Gastrocnemius medialis (tissue), 4 donors: ENCODE measurements at regions not wholly inside any gene's neighbourhood (a gene's known extent, or its start where the extent isn't known, plus 50 kb on each side); places are given as distances from the start of the nearest gene placed in this dataset.
A peak's percentile ranks its signal among the peaks of the same experiment; 100 is the strongest.

Experiments used
- ATAC-seq, 2 donors: fragments of 150-250 bp; one replicate each; pipeline ENCODE4 v1.9.1; 2016
- DNase-seq, 2 donors: peaks; one replicate each; pipeline ENCODE4 v3.0.0-alpha.2; 2019
- H3K27ac ChIP-seq, 4 donors: fragments of 200-600 bp; sonication (generic); 1 replicate in 1 of 4; 2 replicates in 3 of 4; pipeline ENCODE4 v1.5.1; 2016 to 2018; ENCODE audit warnings: mild to moderate bottlenecking in 2 of 4, moderate library complexity in 1 of 4
- H3K27me3 ChIP-seq, 3 donors: fragments of 200-600 bp; sonication (generic) in 2 of 3; 1 replicate in 1 of 3; 2 replicates in 2 of 3; pipeline versions ENCODE4 v1.5.1 to v1.6.0; 2016 to 2019; ENCODE audit warnings: mild to moderate bottlenecking in 1 of 3, moderate library complexity in 1 of 3
- H3K36me3 ChIP-seq, 2 donors: fragments of 200-600 bp; sonication (generic) in 1 of 2; one replicate each; pipeline ENCODE4 v1.5.1; 2017 to 2018
- H3K4me1 ChIP-seq, 2 donors: fragments of 200-600 bp; sonication (generic) in 1 of 2; one replicate each; pipeline ENCODE4 v1.5.1; 2016 to 2017; ENCODE audit warnings: mild to moderate bottlenecking in 2 of 2
- H3K4me3 ChIP-seq, 4 donors: fragments of 200-600 bp; sonication (generic) in 3 of 4; 1 replicate in 1 of 4; 2 replicates in 3 of 4; pipeline ENCODE4 v1.5.1; 2016 to 2019; ENCODE audit warnings: mild to moderate bottlenecking in 2 of 4
- H3K9me3 ChIP-seq, 3 donors: fragments of 200-600 bp; sonication (generic) in 2 of 3; 1 replicate in 1 of 3; 2 replicates in 2 of 3; pipeline ENCODE4 v1.5.1; 2016 to 2019
- POLR2A ChIP-seq, 2 donors: fragments of 450-650 bp; IDR thresholded peaks; one replicate each; pipeline ENCODE4 v1.6.1; 2017; ENCODE audit warnings: antibody characterized with exemption in 2 of 2, mild to moderate bottlenecking in 2 of 2, moderate library complexity in 2 of 2
- in situ Hi-C, 4 donors: fragments of 200-750 bp; cut with MboI; loops; one replicate each; pipeline versions ENCODE4 v1.15.0 to v1.8.0; 2017; ENCODE audit warnings: low sequenced_read_pairs in 4 of 4
- intact Hi-C: fragments of 100-400 bp; cut with DNase I; formaldehyde crosslinking; loops from one replicate; pipeline ENCODE4 v1.15.1; 2023; ENCODE audit warnings: low total_unique reads
- TF ChIP-seq, protein P1 (sequence below), 5 experiments: fragments of 450-650 bp in 3 of 5; fragments of 200-600 bp in 2 of 5; sonication (generic) in 2 of 5; IDR thresholded peaks in 4 of 5; conservative IDR thresholded peaks in 1 of 5; 1 replicate in 4 of 5; 2 replicates in 1 of 5; pipeline ENCODE4 v1.5.1; 2016 to 2019; ENCODE audit warnings: antibody characterized with exemption in 5 of 5, mild to moderate bottlenecking in 3 of 5, moderate library complexity in 3 of 5

DNA sequence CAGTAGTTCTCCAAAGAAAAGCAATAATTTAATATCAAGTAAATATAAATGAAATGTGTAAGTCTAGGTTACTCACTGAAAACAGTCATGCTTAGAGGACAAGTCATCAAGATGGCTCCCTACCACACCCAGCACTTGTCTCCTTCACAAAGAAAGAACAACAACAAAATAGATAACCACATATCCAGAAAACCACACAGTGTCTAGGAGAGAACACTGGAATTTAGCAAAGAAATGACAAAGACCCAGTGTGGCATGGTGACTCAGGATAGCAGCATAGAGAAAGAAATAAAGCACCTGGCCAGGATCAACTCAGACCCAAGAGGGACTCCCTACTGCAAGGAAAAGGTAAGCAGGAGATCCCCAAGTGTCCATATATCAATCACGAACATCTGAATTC lies 356.2 kb downstream of the TMEM161B start:
- H3K27me3 ChIP-seq = no peaks in the 10 kb centered on the region
- TF ChIP-seq, protein P1, sequence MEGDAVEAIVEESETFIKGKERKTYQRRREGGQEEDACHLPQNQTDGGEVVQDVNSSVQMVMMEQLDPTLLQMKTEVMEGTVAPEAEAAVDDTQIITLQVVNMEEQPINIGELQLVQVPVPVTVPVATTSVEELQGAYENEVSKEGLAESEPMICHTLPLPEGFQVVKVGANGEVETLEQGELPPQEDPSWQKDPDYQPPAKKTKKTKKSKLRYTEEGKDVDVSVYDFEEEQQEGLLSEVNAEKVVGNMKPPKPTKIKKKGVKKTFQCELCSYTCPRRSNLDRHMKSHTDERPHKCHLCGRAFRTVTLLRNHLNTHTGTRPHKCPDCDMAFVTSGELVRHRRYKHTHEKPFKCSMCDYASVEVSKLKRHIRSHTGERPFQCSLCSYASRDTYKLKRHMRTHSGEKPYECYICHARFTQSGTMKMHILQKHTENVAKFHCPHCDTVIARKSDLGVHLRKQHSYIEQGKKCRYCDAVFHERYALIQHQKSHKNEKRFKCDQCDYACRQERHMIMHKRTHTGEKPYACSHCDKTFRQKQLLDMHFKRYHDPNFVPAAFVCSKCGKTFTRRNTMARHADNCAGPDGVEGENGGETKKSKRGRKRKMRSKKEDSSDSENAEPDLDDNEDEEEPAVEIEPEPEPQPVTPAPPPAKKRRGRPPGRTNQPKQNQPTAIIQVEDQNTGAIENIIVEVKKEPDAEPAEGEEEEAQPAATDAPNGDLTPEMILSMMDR (IDR thresholded peaks at IDR 0.05 in 4 of 5, conservative IDR thresholded peaks at IDR 0.05 in 1 of 5) = no peak
- TF ChIP-seq POLR2A (IDR thresholded peaks at IDR 0.05) = no peak
- DNase-seq (no peak), ATAC-seq (no peak)
- H3K4me3 ChIP-seq = no peak overlapping the region
- no peaks in the 10 kb centered on the region for H3K9me3 ChIP-seq
- H3K4me1 ChIP-seq = no peaks in the 10 kb centered on the region
- in situ Hi-C loops = no loop called here
- intact Hi-C loops = no loop called here
- H3K27ac ChIP-seq = no peak overlapping the region
- H3K36me3 ChIP-seq = no peaks in the 10 kb centered on the region

DNA sequence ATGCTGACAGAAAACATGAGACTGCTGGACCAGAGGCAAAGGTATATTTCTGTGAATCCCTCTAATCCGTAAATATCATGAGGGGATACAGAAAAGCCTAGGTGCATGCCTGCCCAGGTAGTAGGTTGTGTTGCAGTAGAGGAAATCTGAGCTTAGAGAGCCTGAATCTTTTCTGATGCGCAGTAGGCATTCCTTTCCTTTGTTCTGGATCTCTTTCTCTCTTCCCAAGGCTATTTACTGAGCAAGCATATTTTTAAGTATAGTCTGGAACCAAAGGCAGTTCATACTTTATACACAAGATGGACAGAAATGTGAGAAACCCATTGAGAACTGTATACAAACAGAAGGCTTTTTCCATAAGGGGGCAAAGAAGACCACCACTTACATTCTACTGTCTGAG lies 359.3 kb downstream of the TMEM161B start:
- ATAC-seq = no peak
- in situ Hi-C loops = no loop called here

DNA sequence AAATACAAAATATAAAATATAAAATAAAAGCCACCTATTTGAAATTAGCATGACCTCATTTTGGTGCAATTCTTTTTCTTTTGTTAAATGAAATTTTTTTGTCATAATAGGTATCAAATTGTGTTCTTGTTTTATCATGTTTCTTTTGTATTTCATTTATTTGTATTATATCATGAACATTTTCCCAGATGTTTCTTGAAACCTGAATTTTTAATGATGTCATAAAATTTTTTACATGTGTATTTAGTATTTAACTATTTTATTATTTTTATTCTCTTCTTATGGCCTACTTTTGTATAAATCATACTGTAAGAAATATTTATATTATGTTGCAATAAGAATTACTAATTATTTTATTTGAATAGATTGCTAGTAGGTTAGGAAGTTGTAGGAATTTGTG lies 361.7 kb downstream of the TMEM161B start:
- ATAC-seq = no peak
- in situ Hi-C loops = no loop called here
- H3K9me3 ChIP-seq = no peaks in the 10 kb centered on the region
- no peak for TF ChIP-seq POLR2A (IDR thresholded peaks at IDR 0.05)
- TF ChIP-seq, protein P1 (IDR thresholded peaks at IDR 0.05 in 4 of 5, conservative IDR thresholded peaks at IDR 0.05 in 1 of 5) = no peak
- H3K36me3 ChIP-seq = no peaks in the 10 kb centered on the region
- intact Hi-C loops = loop anchor here (10.0 kb wide), 1 partner anchor 758 kb away; no protein-coding TSS in a partner anchor
- no peak overlapping the region for H3K27ac ChIP-seq
- no peaks in the 10 kb centered on the region for H3K27me3 ChIP-seq
- no peak overlapping the region for H3K4me3 ChIP-seq
- H3K4me1 ChIP-seq = no peaks in the 10 kb centered on the region
- DNase-seq = no peak

More for the DNA sequence above, 359.3 kb downstream of the TMEM161B start:
- TF ChIP-seq, protein P1 (IDR thresholded peaks at IDR 0.05 in 4 of 5, conservative IDR thresholded peaks at IDR 0.05 in 1 of 5) = no peak
- no peak for TF ChIP-seq POLR2A (IDR thresholded peaks at IDR 0.05)
- no peaks in the 10 kb centered on the region for H3K27me3 ChIP-seq
- H3K36me3 ChIP-seq = no peaks in the 10 kb centered on the region
- no peaks in the 10 kb centered on the region for H3K9me3 ChIP-seq
- DNase-seq = no peak
- intact Hi-C loops = loop anchor here (10.0 kb wide), 1 partner anchor 755 kb away; no protein-coding TSS in a partner anchor
- no peak overlapping the region for H3K27ac ChIP-seq
- no peaks in the 10 kb centered on the region for H3K4me1 ChIP-seq
- no peak overlapping the region for H3K4me3 ChIP-seq

DNA sequence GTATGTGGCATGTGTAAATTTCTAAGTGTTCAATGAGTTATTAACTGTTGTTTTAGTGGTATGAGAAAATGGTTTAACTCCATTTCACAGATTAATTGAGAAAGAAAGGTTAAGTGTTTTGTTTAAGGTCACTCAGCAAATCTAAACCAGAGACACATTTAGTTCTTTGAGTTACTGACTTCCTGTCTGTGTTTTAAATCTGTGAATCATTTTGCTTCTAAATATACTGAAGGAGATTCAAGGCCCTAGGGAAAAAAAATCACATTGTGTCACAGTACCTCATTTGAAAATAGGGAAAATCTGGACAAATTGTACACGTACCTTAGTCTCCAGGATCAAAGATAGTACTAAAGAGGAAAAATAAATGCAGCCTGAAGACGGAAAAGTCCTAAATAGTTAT lies 368.2 kb downstream of the TMEM161B start:
- in situ Hi-C loops (no loop called here), intact Hi-C loops (loop anchor here (5.0 to 10.0 kb wide), 2 partner anchors 242 to 764 kb away; no protein-coding TSS in a partner anchor)
- Histone ChIP-seq H3K36me3 (no peaks in the 10 kb centered on the region), H3K27me3 (no peaks in the 10 kb centered on the region), H3K4me1 (peaks cover 0 to 3% of the 10 kb centered on the region in 2 donors), H3K9me3 (no peaks in the 10 kb centered on the region), H3K4me3 (no peak overlapping the region), H3K27ac (peak overlapping the region; percentile 32 to 74 (median 66))
- TF ChIP-seq POLR2A (IDR thresholded peaks at IDR 0.05) = no peak
- TF ChIP-seq, protein P1 (IDR thresholded peaks at IDR 0.05 in 4 of 5, conservative IDR thresholded peaks at IDR 0.05 in 1 of 5) = no peak
- no peak for DNase-seq
- peak; percentile 36 to 42 for ATAC-seq

DNA sequence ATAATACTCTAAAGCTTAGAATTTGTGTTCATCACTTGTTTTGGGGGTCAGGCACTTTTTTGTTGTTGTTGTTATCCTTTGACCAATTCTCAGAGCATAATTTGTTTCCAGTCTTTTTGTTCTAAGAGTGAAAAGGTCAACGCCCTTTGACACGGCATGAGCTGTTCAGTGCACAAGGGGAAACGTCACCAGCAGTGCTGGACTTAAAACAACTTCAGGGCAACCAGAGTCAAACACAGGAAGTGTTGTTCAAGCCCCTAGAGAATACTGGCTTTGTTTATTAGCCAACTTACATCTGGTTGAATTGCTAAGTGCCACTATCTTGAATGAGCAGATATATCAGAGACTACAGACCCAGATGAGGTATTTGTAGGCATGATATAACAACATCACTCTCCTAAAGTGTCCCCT lies 368.9 kb downstream of the TMEM161B start:
- Histone ChIP-seq H3K4me3 (no peak overlapping the region), H3K27me3 (no peaks in the 10 kb centered on the region), H3K27ac (peak overlapping the region; percentile 32 to 74 (median 66)), H3K4me1 (peaks cover 0 to 3% of the 10 kb centered on the region in 2 donors), H3K9me3 (no peaks in the 10 kb centered on the region), H3K36me3 (no peaks in the 10 kb centered on the region)
- DNase-seq (peak; percentile 54 to 67), ATAC-seq (peak; percentile 86 to 92)
- intact Hi-C loops (loop anchor here (5.0 to 10.0 kb wide), 2 partner anchors 243 to 765 kb away; no protein-coding TSS in a partner anchor), in situ Hi-C loops (no loop called here)
- TF ChIP-seq, protein P1 (IDR thresholded peaks at IDR 0.05 in 4 of 5, conservative IDR thresholded peaks at IDR 0.05 in 1 of 5) = no peak
- no peak for TF ChIP-seq POLR2A (IDR thresholded peaks at IDR 0.05)
